Smooth muscle cell (in vitro differentiated cells): ENCODE measurements at regions not wholly inside any gene's neighbourhood (a gene's known extent, or its start where the extent isn't known, plus 50 kb on each side); places are given as distances from the start of the nearest gene placed in this dataset.

Experiments used
- DNase-seq: peaks from one replicate; lab custom pipeline; 2025; ENCODE audit not compliant: unreplicated experiment; lab: John Stamatoyannopoulos, UW
- H2AFZ ChIP-seq: fragments of 200-600 bp; sonication (generic); 2 replicates; pipeline ENCODE4 v1.6.0; 2016; ENCODE audit warnings: antibody characterized with exemption, low read depth, mild to moderate bottlenecking
- H3F3A ChIP-seq: fragments of 200-600 bp; sonication (generic); 2 replicates; pipeline ENCODE4 v1.6.0; 2017; ENCODE audit warnings: antibody characterized with exemption, low read depth
- H3K27ac ChIP-seq: fragments of 200-600 bp; sonication (generic); 2 replicates; pipeline ENCODE4 v1.5.1; 2016; ENCODE audit warnings: low read depth, mild to moderate bottlenecking
- H3K27me3 ChIP-seq: fragments of 200-600 bp; sonication (generic); 2 replicates; pipeline ENCODE4 v1.6.1; 2016; ENCODE audit warnings: low read depth, mild to moderate bottlenecking
- H3K36me3 ChIP-seq: fragments of 200-600 bp; sonication (generic); 2 replicates; pipeline ENCODE4 v1.5.1; 2016; ENCODE audit warnings: low read depth
- H3K4me1 ChIP-seq: fragments of 200-600 bp; sonication (generic); 2 replicates; pipeline ENCODE4 v1.5.1; 2016; ENCODE audit warnings: low read depth
- H3K4me2 ChIP-seq: fragments of 200-600 bp; sonication (generic); 2 replicates; pipeline ENCODE4 v1.6.0; 2016; ENCODE audit warnings: mild to moderate bottlenecking
- H3K4me3 ChIP-seq: fragments of 200-600 bp; sonication (generic); 2 replicates; pipeline ENCODE4 v1.5.1; 2016; ENCODE audit warnings: mild to moderate bottlenecking
- H3K79me2 ChIP-seq: fragments of 200-600 bp; sonication (generic); 2 replicates; pipeline ENCODE4 v1.6.0; 2016; ENCODE audit warnings: low read depth, mild to moderate bottlenecking
- H3K9ac ChIP-seq: fragments of 200-600 bp; sonication (generic); 2 replicates; pipeline ENCODE4 v1.6.0; 2016; ENCODE audit warnings: low read depth
- H3K9me3 ChIP-seq: fragments of 200-600 bp; sonication (generic); replicated peaks from 2 replicates; pipeline ENCODE4 v1.5.1; 2016; ENCODE audit warnings: low read depth
- H4K20me1 ChIP-seq: fragments of 200-600 bp; sonication (generic); 2 replicates; pipeline ENCODE4 v1.6.0; 2016; ENCODE audit warnings: low read depth
- CTCF ChIP-seq: fragments of 200-600 bp; sonication (generic); IDR thresholded peaks from 2 replicates; pipeline ENCODE4 v1.5.1; 2017; ENCODE audit warnings: borderline replicate concordance, mild to moderate bottlenecking, antibody characterized with exemption; ENCODE audit not compliant: insufficient read depth, poor library complexity, severe bottlenecking
- WGBS: methylation state at CpG from one replicate; pipeline ENCODE4 v1.1.7; 2016; ENCODE audit warnings: low lambda C conversion rate; 5-methylcytosine and 5-hydroxymethylcytosine counted together

- WGBS = 73% methylated on average over 3 of the region's 3 CpGs
- H3K79me2 ChIP-seq = no peaks in the 10 kb centered on the region
- TF ChIP-seq CTCF = no peak
Measured at GRCh38 chr4:155552180-155552579, 114.5 kb upstream of the GUCY1A1 start.

DNA sequence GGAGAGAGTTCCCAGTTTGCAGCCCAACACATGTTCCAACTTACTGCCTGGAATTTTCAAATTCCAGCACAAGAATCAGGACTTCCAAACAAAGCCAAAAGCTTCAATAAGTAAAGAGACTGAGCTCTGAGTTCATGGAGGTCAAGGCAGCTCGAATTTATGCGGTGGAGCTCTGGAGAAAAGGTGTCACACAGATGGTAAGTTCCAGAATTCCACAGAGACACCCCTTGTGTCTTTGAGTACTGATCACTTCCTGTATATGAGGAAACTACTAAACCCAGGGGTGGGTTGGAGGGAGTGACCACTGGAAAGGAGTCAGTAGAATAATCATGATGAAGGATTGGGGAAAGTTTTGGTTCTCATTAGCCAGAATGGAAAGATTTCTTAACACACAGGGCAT, 118.5 kb upstream of the GUCY1A1 start:
- TF ChIP-seq CTCF = no peak
- no peak overlapping the region for H3K4me3 ChIP-seq
- no peak overlapping the region for H3K27ac ChIP-seq
- no peak overlapping the region for H3K4me2 ChIP-seq
- H3K79me2 ChIP-seq = no peaks in the 10 kb centered on the region
- H3K36me3 ChIP-seq = no peaks in the 10 kb centered on the region
- DNase-seq = no peak
- H3K27me3 ChIP-seq = no peaks in the 10 kb centered on the region
- 91% methylated on average over 2 of the region's 2 CpGs for WGBS
- no peak overlapping the region for H2AFZ ChIP-seq
- H3K9me3 ChIP-seq = no peaks in the 10 kb centered on the region
- no peak overlapping the region for H3K9ac ChIP-seq
- peaks cover 7% of the 10 kb centered on the region for H3K4me1 ChIP-seq
- H4K20me1 ChIP-seq = no peaks in the 10 kb centered on the region
- H3F3A ChIP-seq = peaks cover 7% of the 10 kb centered on the region

More at GRCh38 chr4:155552180-155552579, 114.5 kb upstream of the GUCY1A1 start:
- Histone ChIP-seq H3K4me3 (no peak overlapping the region), H3K4me2 (no peak overlapping the region), H3K9ac (no peak overlapping the region), H3K27me3 (no peaks in the 10 kb centered on the region), H3K4me1 (peaks cover 7% of the 10 kb centered on the region), H2AFZ (no peak overlapping the region), H3F3A (peaks cover 3% of the 10 kb centered on the region), H3K36me3 (no peaks in the 10 kb centered on the region), H4K20me1 (no peaks in the 10 kb centered on the region), H3K27ac (no peak overlapping the region), H3K9me3 (peaks cover 8% of the 10 kb centered on the region)
- no peak for DNase-seq

DNA sequence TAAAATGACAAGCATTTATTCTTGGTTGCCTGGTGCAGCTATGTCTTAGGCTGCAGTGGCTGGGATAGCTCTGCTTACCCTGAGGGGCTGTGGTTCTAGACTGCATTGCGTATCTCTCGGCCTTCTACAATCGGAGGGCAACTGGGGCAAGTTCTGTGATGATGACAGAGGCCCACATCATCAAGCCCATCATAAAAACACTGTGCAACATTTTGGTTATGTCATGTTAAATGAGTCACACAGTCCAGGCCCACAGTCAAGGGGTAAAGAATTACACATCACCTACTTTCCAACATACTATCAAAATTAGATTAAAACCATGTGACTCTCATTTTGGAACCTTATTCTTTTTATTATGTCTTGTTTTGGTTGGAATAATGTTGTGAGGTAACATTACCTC, 120.2 kb upstream of the GUCY1A1 start:
- Histone ChIP-seq H3K4me2 (no peak overlapping the region), H2AFZ (no peak overlapping the region), H3K4me3 (no peak overlapping the region), H3K79me2 (no peaks in the 10 kb centered on the region), H3K36me3 (no peaks in the 10 kb centered on the region), H4K20me1 (no peaks in the 10 kb centered on the region), H3K9ac (no peak overlapping the region), H3K27me3 (no peaks in the 10 kb centered on the region), H3F3A (peaks cover 4% of the 10 kb centered on the region), H3K9me3 (no peaks in the 10 kb centered on the region), H3K4me1 (no peaks in the 10 kb centered on the region), H3K27ac (no peak overlapping the region)
- DNase-seq = no peak
- no peak for TF ChIP-seq CTCF
- 94% methylated on average over 3 of the region's 3 CpGs for WGBS

DNA sequence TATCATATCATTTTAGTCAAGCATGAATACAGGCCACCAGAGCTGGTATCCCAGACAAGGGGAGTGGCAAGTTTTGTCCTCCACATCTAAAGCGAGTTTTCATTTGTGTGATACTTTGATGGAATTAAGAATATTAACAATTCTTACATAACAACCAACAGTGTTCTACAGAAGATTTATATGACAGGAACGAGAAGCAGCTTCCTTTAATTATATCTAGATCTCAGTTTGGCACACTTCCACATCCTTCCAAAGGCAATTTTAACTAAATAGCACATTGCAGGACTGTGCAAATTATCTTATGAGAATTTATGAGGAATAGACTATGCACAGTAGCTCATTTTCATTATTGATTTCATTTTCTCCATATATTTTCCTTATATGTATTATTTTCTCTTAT, 121.2 kb upstream of the GUCY1A1 start:
- H3K9me3 ChIP-seq = no peaks in the 10 kb centered on the region
- 87% methylated on average over 2 of the region's 2 CpGs for WGBS
- TF ChIP-seq CTCF = no peak
- H3K27ac ChIP-seq = no peak overlapping the region
- H3K9ac ChIP-seq = no peak overlapping the region
- no peak overlapping the region for H2AFZ ChIP-seq
- H3K4me2 ChIP-seq = no peak overlapping the region
- no peaks in the 10 kb centered on the region for H3K36me3 ChIP-seq
- H3K79me2 ChIP-seq = no peaks in the 10 kb centered on the region
- no peaks in the 10 kb centered on the region for H3K27me3 ChIP-seq
- H3F3A ChIP-seq = peaks cover 4% of the 10 kb centered on the region
- H3K4me3 ChIP-seq = no peak overlapping the region
- no peaks in the 10 kb centered on the region for H4K20me1 ChIP-seq
- no peak for DNase-seq
- H3K4me1 ChIP-seq = no peaks in the 10 kb centered on the region
